ENCODE measurements at regions not wholly inside any gene's neighbourhood (a gene's known extent, or its start where the extent isn't known, plus 50 kb on each side); places are given as distances from the start of the nearest gene placed in this dataset.

GRCh38 chr4:181529537-181529936 lies 713.7 kb upstream of the TENM3 start:
- DNase-seq (ENCODE audit: low read depth), result no peak
- TF ChIP-seq CTCF (conservative IDR thresholded peaks at IDR 0.05; ENCODE audit: low read length), result no peak
- H3K4me3 ChIP-seq (ENCODE audit: low read length), result no peak overlapping the region

- DNase-seq (ENCODE audit: low read depth), result no peak
- no peak for TF ChIP-seq CTCF (conservative IDR thresholded peaks at IDR 0.05; ENCODE audit: low read length)
- no peak overlapping the region for H3K4me3 ChIP-seq (ENCODE audit: low read length)
Observed at GRCh38 chr4:181536196-181536746, 706.9 kb upstream of the TENM3 start.

GRCh38 chr4:181536811-181537434 lies 706.3 kb upstream of the TENM3 start:
- no peak for DNase-seq (ENCODE audit: low read depth)
- TF ChIP-seq CTCF (conservative IDR thresholded peaks at IDR 0.05; ENCODE audit: low read length), result no peak
- H3K4me3 ChIP-seq (ENCODE audit: low read length), result no peak overlapping the region

GRCh38 chr4:181538431-181538830 lies 704.8 kb upstream of the TENM3 start:
- no peak overlapping the region for H3K4me3 ChIP-seq (ENCODE audit: low read length)
- TF ChIP-seq CTCF (conservative IDR thresholded peaks at IDR 0.05; ENCODE audit: low read length), result no peak
- no peak for DNase-seq (ENCODE audit: low read depth)

- no peak overlapping the region for H3K4me3 ChIP-seq (ENCODE audit: low read length)
- TF ChIP-seq CTCF (conservative IDR thresholded peaks at IDR 0.05; ENCODE audit: low read length), result no peak
- DNase-seq (ENCODE audit: low read depth), result peak; percentile 25
Observed at GRCh38 chr4:181541396-181541795, 701.8 kb upstream of the TENM3 start.

- no peak overlapping the region for H3K4me3 ChIP-seq (ENCODE audit: low read length)
- DNase-seq (ENCODE audit: low read depth), result peak; percentile 80
- no peak for TF ChIP-seq CTCF (conservative IDR thresholded peaks at IDR 0.05; ENCODE audit: low read length)
Observed at GRCh38 chr4:181548873-181549575, 694.2 kb upstream of the TENM3 start.
